ENCODE measurements at regions not wholly inside any gene's neighbourhood (a gene's known extent, or its start where the extent isn't known, plus 50 kb on each side); places are given as distances from the start of the nearest gene placed in this dataset.

DNA sequence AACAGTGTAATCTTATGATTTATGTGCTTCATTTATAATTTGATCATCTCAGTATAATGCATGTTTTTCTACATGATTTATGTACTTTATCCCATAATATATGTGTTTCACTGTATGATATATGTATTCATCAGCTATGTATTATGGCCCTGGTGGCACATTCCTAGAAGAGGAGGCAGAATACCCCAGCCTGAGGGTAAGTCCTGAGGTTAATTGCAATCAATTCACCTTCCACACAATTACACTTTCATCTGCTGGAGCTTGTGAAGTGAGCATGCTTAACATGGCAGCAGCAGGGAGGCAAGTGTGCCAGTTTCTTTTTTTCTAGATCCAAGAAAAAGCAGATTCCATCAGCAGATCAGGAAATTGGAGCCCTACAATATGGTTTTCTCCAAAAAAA lies 81.2 kb downstream of the CXXC4 start:
- intact Hi-C loops (cut with micrococcal nuclease; ENCODE audit: unreplicated experiment): no loop called here
- no TSS peak for BruUV-seq (replicated peaks)
- H3K27ac ChIP-seq (ENCODE audit: low read depth, low read length, poor library complexity, severe bottlenecking): no peak overlapping the region
- TF ChIP-seq EZH2phosphoT487 (IDR thresholded peaks at IDR 0.05; ENCODE audit: borderline replicate concordance, low read depth, low read length): no peak
- TF ChIP-seq, protein P1, sequence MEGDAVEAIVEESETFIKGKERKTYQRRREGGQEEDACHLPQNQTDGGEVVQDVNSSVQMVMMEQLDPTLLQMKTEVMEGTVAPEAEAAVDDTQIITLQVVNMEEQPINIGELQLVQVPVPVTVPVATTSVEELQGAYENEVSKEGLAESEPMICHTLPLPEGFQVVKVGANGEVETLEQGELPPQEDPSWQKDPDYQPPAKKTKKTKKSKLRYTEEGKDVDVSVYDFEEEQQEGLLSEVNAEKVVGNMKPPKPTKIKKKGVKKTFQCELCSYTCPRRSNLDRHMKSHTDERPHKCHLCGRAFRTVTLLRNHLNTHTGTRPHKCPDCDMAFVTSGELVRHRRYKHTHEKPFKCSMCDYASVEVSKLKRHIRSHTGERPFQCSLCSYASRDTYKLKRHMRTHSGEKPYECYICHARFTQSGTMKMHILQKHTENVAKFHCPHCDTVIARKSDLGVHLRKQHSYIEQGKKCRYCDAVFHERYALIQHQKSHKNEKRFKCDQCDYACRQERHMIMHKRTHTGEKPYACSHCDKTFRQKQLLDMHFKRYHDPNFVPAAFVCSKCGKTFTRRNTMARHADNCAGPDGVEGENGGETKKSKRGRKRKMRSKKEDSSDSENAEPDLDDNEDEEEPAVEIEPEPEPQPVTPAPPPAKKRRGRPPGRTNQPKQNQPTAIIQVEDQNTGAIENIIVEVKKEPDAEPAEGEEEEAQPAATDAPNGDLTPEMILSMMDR (conservative IDR thresholded peaks at IDR 0.05; ENCODE audit: low read length): no peak
- H3K36me3 ChIP-seq (ENCODE audit: insufficient read depth, low read length): no peaks in the 10 kb centered on the region
- H4K20me1 ChIP-seq (ENCODE audit: insufficient read depth, low read length): no peaks in the 10 kb centered on the region
- no peak overlapping the region for H3K4me2 ChIP-seq (ENCODE audit: low read length)
- H3K4me1 ChIP-seq (ENCODE audit: insufficient read depth, low read length, poor library complexity, severe bottlenecking): no peaks in the 10 kb centered on the region
- H3K9me2 ChIP-seq (ENCODE audit: insufficient read depth, low read length): no peaks in the 10 kb centered on the region
- no peak for DNase-seq (ENCODE audit: low spot score)
- H3K4me3 ChIP-seq (ENCODE audit: low read depth, low read length, poor library complexity, severe bottlenecking): no peak overlapping the region
- no peaks in the 10 kb centered on the region for H3K79me2 ChIP-seq (ENCODE audit: insufficient read depth, low read depth, low read length)
- no peak overlapping the region for H2AFZ ChIP-seq (ENCODE audit: low read length)
- no peaks in the 10 kb centered on the region for H3K9me3 ChIP-seq (ENCODE audit: low read length)
- ChIA-PET POLR2A (interaction anchor here (0.6 to 0.8 kb wide), 2 partner anchors 9 to 318 kb away, joined by 3 read pairs; no protein-coding TSS in a partner anchor), CTCF (ENCODE audit: unreplicated experiment) (no interaction called here)

DNA sequence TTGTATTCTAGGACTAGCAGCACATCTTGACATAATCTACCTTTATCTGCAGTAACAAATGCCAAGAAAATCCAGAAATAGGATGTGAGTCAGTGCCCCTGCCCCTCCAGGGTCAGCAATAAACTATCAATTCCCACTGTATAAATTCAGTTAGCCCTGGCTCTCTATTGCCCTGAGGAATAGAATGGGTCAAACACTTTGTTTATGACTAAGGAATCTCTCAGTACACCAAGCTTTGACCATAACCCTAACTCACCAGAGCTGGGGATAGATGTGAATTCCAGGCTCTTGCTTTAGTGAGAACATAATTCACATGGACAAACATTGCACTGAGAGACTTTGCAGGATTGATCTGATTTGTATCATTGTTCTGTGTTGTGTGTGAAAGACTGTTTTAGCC lies 82.3 kb downstream of the CXXC4 start:
- TF ChIP-seq, protein P1 (conservative IDR thresholded peaks at IDR 0.05; ENCODE audit: low read length): no peak
- TF ChIP-seq EZH2phosphoT487 (IDR thresholded peaks at IDR 0.05; ENCODE audit: borderline replicate concordance, low read depth, low read length): no peak
- ChIA-PET POLR2A (interaction anchor here (0.6 kb wide), 1 partner anchor 1538 kb away, joined by 3 read pairs; no protein-coding TSS in a partner anchor), CTCF (ENCODE audit: unreplicated experiment) (no interaction called here)
- Histone ChIP-seq H3K9me3 (ENCODE audit: low read length) (no peaks in the 10 kb centered on the region), H2AFZ (ENCODE audit: low read length) (no peak overlapping the region), H3K4me1 (ENCODE audit: insufficient read depth, low read length, poor library complexity, severe bottlenecking) (no peaks in the 10 kb centered on the region), H3K36me3 (ENCODE audit: insufficient read depth, low read length) (no peaks in the 10 kb centered on the region), H3K9me2 (ENCODE audit: insufficient read depth, low read length) (no peaks in the 10 kb centered on the region), H3K27ac (ENCODE audit: low read depth, low read length, poor library complexity, severe bottlenecking) (no peak overlapping the region), H3K79me2 (ENCODE audit: insufficient read depth, low read depth, low read length) (no peaks in the 10 kb centered on the region), H3K4me2 (ENCODE audit: low read length) (no peak overlapping the region), H4K20me1 (ENCODE audit: insufficient read depth, low read length) (no peaks in the 10 kb centered on the region), H3K4me3 (ENCODE audit: low read depth, low read length, poor library complexity, severe bottlenecking) (no peak overlapping the region)
- intact Hi-C loops (cut with micrococcal nuclease; ENCODE audit: unreplicated experiment): no loop called here
- BruUV-seq (replicated peaks): no TSS peak
- DNase-seq (ENCODE audit: low spot score): no peak

DNA sequence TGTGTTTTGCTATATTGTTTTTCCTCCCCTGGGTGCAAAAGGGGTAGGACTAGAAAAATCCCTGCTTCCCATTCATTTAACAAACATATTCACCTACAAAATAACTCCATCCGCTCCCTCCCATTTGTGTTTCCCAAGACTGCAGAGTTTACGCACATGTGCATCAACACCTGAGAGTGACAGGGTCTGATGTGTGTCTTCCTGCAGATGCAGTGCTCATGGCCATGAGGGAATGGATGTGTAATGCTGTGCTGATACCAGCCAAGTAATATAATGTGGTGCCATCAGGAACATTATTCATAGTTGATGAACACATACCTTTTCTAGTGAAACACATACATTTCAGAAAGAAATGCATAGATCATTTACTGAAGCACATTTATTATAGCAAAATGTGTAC lies 83.2 kb downstream of the CXXC4 start:
- H3K4me2 ChIP-seq (ENCODE audit: low read length): no peak overlapping the region
- H2AFZ ChIP-seq (ENCODE audit: low read length): no peak overlapping the region
- TF ChIP-seq EZH2phosphoT487 (IDR thresholded peaks at IDR 0.05; ENCODE audit: borderline replicate concordance, low read depth, low read length): no peak
- TF ChIP-seq, protein P1 (conservative IDR thresholded peaks at IDR 0.05; ENCODE audit: low read length): no peak
- no peaks in the 10 kb centered on the region for H3K9me3 ChIP-seq (ENCODE audit: low read length)
- no peak for DNase-seq (ENCODE audit: low spot score)
- H3K79me2 ChIP-seq (ENCODE audit: insufficient read depth, low read depth, low read length): no peaks in the 10 kb centered on the region
- no peaks in the 10 kb centered on the region for H3K36me3 ChIP-seq (ENCODE audit: insufficient read depth, low read length)
- intact Hi-C loops (cut with micrococcal nuclease; ENCODE audit: unreplicated experiment): no loop called here
- H3K9me2 ChIP-seq (ENCODE audit: insufficient read depth, low read length): no peaks in the 10 kb centered on the region
- CTCF ChIA-PET (ENCODE audit: unreplicated experiment): no interaction called here
- H3K27ac ChIP-seq (ENCODE audit: low read depth, low read length, poor library complexity, severe bottlenecking): no peak overlapping the region
- no TSS peak for BruUV-seq (replicated peaks)
- POLR2A ChIA-PET: interaction anchor here (0.5 kb wide), 1 partner anchor 9 kb away, joined by 4 read pairs; no protein-coding TSS in a partner anchor
- H3K4me3 ChIP-seq (ENCODE audit: low read depth, low read length, poor library complexity, severe bottlenecking): no peak overlapping the region
- no peaks in the 10 kb centered on the region for H4K20me1 ChIP-seq (ENCODE audit: insufficient read depth, low read length)
- H3K4me1 ChIP-seq (ENCODE audit: insufficient read depth, low read length, poor library complexity, severe bottlenecking): no peaks in the 10 kb centered on the region

Measured in OCI-LY7 (cell line).